HAP-1 (cell line): ENCODE measurements at regions not wholly inside any gene's neighbourhood (a gene's known extent, or its start where the extent isn't known, plus 50 kb on each side); places are given as distances from the start of the nearest gene placed in this dataset.
A peak's percentile ranks its signal among the peaks of the same experiment; 100 is the strongest.

Experiments used
- DNase-seq, 2 experiments: peaks; one replicate each; pipeline ENCODE4 v3.0.0-alpha.2; 2016 to 2020; ENCODE audit warnings: low spot score in 2 of 2
- H3K27me3 ChIP-seq: fragments of 250-450 bp; sonication (Bioruptor Pico); 2 replicates; pipeline ENCODE4 v1.5.1; 2020; ENCODE audit warnings: low read depth, mild to moderate bottlenecking, moderate library complexity
- H3K36me3 ChIP-seq: fragments of 250-450 bp; sonication (Bioruptor Pico); replicated peaks from 2 replicates; pipeline ENCODE4 v1.5.1; 2020; ENCODE audit warnings: mild to moderate bottlenecking
- H3K4me1 ChIP-seq: fragments of 250-450 bp; sonication (Bioruptor Pico); 2 replicates; pipeline ENCODE4 v1.5.1; 2020; ENCODE audit warnings: mild to moderate bottlenecking
- H3K4me3 ChIP-seq: fragments of 250-450 bp; sonication (Bioruptor Pico); 2 replicates; pipeline ENCODE4 v1.5.1; 2020; ENCODE audit warnings: mild to moderate bottlenecking, moderate library complexity
- H3K9me3 ChIP-seq: fragments of 250-450 bp; sonication (Bioruptor Pico); 2 replicates; pipeline ENCODE4 v1.5.1; 2020; ENCODE audit warnings: mild to moderate bottlenecking, moderate library complexity
- in situ Hi-C: fragments of 300-500 bp; cut with MboI; formaldehyde crosslinking; loops from 3 replicates; pipeline ENCODE4 v1.14.3; 2020; ENCODE audit warnings: low sequenced_read_pairs, inconsistent platforms, mixed read lengths

DNA sequence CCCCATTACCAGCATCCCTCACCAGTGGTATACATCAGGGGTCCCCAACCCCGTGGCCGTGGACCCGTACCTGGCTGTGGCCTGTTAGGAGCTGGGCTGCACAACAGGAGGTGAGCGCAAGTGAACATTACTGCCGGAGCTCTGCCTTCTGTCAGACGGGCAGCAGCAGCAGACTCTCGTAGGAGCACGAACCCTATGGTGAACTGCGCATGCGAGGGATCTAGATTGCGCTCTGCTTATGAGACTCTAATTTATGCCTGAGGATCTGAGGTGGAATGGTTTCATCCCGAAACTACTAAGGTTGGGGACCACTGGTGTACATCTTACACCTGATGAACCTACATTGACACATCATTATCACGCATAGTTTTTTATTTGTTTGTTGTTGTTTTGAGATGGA, 52.8 kb upstream of the DHX15 start:
- in situ Hi-C loops = no loop called here
- DNase-seq = no peak
- no peaks in the 10 kb centered on the region for H3K27me3 ChIP-seq
- H3K36me3 ChIP-seq = no peaks in the 10 kb centered on the region
- H3K4me3 ChIP-seq = no peak overlapping the region
- H3K9me3 ChIP-seq = no peaks in the 10 kb centered on the region; the same call in 1 of the 2 replicates
- H3K4me1 ChIP-seq = no peaks in the 10 kb centered on the region

DNA sequence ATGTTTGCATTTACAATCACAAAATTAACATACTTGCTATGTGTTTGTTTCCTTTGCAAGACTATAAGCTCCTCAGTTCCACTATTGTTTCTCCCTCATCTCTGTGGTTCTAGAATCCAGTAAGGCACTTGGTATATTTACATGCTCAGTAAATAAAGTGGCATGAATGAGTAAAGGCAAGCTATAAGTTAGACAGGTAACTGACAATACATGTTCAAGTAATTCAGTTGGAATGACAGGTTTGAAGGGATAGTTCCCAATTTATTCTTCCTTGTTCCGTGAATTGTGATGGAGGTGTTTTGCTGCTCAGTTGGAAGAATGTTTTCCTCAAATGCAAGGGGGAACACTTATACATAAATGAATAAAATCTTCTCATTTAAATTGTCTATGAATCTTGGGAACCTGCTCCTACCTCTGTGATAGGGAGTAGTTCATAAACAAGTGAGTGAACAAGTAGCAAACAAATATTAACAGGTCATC, 54.1 kb upstream of the DHX15 start:
- no peaks in the 10 kb centered on the region for H3K36me3 ChIP-seq
- H3K9me3 ChIP-seq = no peaks in the 10 kb centered on the region; the same call in 1 of the 2 replicates
- no peaks in the 10 kb centered on the region for H3K27me3 ChIP-seq
- in situ Hi-C loops = no loop called here
- no peaks in the 10 kb centered on the region for H3K4me1 ChIP-seq
- no peak for DNase-seq
- H3K4me3 ChIP-seq = no peak overlapping the region

DNA sequence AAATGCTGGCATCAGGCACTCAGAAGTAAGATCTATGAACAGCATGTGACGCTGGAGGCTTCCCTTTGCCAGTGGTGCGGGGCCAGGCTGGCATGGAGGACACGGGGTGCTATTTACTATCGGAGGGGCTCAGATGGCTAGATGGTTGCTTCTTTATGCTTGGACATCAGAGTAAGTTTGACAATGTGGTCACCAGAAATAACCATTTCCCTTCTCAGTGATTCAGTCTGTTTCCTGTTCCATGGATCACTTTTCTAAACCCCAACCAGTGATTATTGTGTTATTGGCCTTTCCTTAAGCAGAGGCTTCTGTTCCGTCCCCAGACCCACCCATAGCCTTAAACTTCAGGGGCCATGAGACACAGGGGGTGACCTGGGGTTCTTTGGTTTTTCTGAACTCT, 55.4 kb upstream of the DHX15 start:
- H3K36me3 ChIP-seq = no peaks in the 10 kb centered on the region
- H3K9me3 ChIP-seq = no peaks in the 10 kb centered on the region; the same call in 1 of the 2 replicates
- H3K27me3 ChIP-seq = no peaks in the 10 kb centered on the region
- no peak for DNase-seq
- in situ Hi-C loops = no loop called here
- H3K4me1 ChIP-seq = no peaks in the 10 kb centered on the region
- no peak overlapping the region for H3K4me3 ChIP-seq

DNA sequence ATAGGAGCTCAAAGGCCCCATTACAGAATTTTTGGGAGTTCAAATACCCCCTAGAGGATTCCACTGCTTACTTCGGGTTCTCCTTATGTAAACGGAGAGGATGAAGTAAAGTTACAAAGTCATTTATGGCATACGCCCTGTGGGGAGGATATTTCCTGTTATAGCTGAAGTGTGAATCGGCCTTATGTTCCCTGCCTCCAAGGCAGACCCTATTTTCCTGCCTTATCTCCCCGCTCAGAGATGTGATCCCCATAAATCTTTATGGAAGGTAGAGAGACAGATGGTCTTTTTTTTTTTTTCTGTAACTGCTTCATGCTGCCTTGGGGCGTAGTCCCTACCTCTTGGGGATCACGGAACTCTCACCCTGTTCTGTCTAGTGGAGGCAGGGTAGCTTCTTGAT, 56.0 kb upstream of the DHX15 start:
- Histone ChIP-seq H3K4me3 (no peak overlapping the region), H3K27me3 (no peaks in the 10 kb centered on the region), H3K9me3 (no peaks in the 10 kb centered on the region; the same call in 1 of the 2 replicates), H3K4me1 (no peaks in the 10 kb centered on the region), H3K36me3 (no peaks in the 10 kb centered on the region)
- no peak for DNase-seq
- in situ Hi-C loops = no loop called here

DNA sequence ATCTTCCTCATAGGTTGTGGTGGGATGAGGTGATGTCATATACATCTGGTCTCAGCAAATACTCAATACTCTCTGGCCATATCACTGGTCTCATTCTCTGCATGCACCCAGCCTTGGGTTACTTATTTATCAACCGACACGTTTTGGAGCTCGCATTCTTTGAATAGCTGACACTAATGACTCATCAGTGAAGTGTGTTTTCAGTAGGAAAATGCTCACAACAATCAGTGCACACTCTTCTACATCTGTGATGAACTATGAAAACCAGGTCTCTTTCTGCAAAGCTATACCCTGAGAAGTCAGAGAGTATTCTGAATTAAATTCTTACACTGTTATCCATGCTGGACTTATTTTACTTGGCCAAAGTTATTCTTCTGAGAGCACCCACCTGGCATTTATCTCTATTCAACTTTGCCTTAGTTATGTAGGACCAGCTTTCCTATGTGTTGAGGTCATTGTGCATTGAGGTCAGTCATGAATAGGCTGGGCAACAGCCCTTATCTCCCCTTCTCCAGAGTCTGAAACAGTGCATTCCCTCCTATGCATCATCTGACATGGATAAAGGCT, 58.7 kb upstream of the DHX15 start:
- Histone ChIP-seq H3K36me3 (no peaks in the 10 kb centered on the region), H3K9me3 (no peaks in the 10 kb centered on the region; the same call in 1 of the 2 replicates), H3K4me1 (no peaks in the 10 kb centered on the region), H3K27me3 (no peaks in the 10 kb centered on the region), H3K4me3 (no peak overlapping the region)
- in situ Hi-C loops = no loop called here
- DNase-seq = no peak

DNA sequence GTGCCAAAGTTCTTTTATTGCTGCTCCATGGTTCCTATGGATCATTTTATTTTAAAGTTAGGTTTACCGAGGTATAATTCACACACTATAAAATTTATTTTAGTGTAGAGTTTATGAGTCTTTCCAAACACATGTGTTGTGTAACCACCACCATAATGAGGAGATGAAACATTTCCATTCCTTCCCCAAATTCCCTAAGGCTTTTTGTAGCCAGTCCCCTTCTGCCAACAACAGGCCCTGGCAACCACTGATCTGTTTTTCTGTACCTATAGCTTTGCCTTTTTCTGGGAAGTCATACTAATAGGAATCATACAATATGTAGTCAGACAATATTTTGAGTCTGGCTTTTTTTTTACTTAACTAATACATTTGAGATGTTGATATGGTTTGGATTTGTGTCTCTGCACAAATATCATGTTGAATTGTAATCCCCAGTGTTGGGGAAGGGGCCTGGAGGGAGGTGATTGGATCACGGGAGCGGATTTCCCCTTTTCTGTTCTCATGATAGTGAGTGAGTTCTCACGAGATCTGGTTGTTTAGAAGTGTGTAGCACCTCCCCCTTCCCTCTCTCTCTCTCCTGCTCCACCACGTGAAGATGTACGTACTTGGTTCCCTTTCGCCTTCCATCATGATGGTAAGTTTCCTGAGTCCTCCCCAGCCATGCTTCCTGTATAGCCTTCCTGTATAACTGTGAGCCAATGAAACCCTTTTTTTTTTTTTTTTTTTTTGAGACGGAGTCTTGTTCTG, 59.6 kb upstream of the DHX15 start:
- in situ Hi-C loops = no loop called here
- peaks cover under 1% of the 10 kb centered on the region; the same call in 1 of the 2 replicates for H3K4me1 ChIP-seq
- no peaks in the 10 kb centered on the region for H3K36me3 ChIP-seq
- no peak for DNase-seq
- H3K27me3 ChIP-seq = no peaks in the 10 kb centered on the region
- H3K4me3 ChIP-seq = no peak overlapping the region
- no peaks in the 10 kb centered on the region; the same call in 1 of the 2 replicates for H3K9me3 ChIP-seq

DNA sequence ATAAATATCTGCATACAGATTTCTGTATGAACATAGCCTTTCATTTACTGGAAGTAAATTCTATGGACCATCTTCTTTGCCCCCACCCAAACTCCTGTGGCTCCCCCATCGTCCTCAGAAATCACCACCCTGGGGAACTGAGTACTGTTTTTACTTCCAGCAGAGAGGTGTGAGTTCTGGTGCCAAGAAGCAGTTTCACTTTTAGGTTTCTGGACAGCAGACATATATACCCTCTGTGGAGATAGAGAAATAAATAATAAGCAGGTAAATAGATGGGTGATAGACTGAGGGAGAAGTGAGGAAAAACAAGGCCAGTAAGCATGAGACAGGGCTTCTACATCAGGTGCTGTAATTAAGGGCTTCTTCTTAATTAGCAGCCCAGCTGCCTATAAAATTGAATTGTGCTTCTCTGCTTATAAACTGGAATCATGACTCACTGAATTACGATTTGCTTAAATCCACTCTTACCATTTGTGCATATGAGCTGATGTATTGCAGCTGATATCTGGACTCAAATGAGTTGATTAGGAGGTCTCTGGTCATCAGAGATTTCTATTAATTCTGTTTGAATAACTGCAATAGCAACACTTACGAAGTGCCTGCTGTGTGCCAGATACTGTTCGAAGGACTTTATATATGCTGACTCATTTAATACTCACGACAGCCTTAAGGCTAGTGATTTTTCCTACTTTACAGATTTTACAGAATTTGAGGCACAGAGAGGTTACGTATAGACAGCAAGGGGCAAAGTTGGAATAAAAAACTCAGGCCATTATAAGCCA, 60.8 kb upstream of the DHX15 start:
- in situ Hi-C loops = no loop called here
- Histone ChIP-seq H3K36me3 (no peaks in the 10 kb centered on the region), H3K4me3 (no peak overlapping the region), H3K4me1 (peaks cover 10% of the 10 kb centered on the region; the same call in 1 of the 2 replicates), H3K27me3 (no peaks in the 10 kb centered on the region), H3K9me3 (no peaks in the 10 kb centered on the region)
- no peak for DNase-seq

DNA sequence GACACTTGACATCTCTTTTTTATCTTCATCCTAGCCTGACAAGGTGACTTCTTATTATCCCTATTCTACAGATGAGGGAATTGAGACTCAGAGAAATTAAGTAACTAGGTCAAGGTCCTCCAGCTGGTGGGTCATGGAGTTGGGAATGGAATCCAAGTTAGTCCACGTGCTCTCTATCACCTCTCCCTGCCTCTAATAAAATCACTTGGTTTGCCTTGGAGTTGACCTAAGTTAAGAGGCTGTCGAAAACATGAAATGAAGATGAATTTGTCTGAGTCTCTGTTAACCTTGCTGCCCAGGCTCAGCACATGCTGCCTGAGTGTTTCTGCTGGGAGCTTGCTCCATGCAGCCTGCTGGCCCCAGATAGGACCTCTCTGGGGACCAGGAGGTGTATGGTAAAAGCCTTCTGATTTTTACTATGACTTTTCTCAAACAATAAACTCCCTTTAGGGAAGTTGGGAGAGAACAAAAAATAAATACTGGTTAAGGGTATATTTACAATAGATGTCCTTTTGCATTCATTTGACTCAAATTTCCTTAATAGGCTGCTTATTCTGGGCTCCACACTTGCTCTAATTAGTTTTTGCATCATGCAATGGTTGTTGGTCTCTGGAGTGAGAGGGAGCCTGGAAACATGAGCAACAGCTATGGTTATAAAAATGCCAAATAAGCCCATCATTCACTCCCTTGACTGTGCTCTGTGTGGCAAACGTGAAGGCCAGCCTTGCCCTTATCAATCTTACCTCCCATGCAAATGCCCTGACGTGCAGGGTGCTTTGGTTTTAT, 61.6 kb upstream of the DHX15 start:
- DNase-seq = no peak
- H3K4me1 ChIP-seq = peaks cover 10% of the 10 kb centered on the region; the same call in 1 of the 2 replicates
- in situ Hi-C loops = no loop called here
- no peaks in the 10 kb centered on the region for H3K9me3 ChIP-seq
- H3K36me3 ChIP-seq = no peaks in the 10 kb centered on the region
- no peak overlapping the region for H3K4me3 ChIP-seq
- no peaks in the 10 kb centered on the region for H3K27me3 ChIP-seq

DNA sequence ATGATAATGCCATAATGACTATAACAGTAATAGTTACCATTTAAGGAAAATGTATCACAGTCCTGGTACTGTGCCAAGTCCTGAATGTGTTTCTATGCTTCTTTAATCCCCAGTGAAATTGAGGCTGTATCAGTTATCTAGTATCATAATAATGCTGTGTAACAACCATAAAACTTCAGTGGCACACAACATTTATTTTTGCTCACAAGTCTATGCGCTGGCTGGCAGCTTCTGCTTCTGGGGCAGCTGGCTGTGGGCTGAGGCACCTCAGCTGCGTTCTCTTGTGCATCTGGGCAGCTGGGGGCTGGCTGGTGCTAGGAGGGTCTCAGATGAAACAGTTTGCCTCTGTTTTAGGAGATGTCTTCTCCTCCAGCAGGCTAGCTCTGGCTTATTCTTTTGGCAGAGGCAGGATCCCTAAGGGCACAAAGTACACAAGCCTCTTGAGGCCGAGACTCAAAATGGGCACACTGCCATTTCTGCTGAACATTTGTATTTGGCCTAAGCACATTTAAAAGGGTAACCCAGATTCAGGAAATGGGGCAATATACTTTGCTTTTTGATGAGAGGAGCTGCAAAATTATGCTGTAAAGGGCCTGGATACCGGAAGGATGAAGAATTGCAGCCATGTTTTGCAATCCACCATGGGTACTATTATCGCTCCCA, 62.6 kb upstream of the DHX15 start:
- Histone ChIP-seq H3K9me3 (no peaks in the 10 kb centered on the region), H3K4me3 (no peak overlapping the region), H3K27me3 (no peaks in the 10 kb centered on the region), H3K36me3 (no peaks in the 10 kb centered on the region), H3K4me1 (peaks cover 10% of the 10 kb centered on the region; the same call in 1 of the 2 replicates)
- in situ Hi-C loops = no loop called here
- DNase-seq = no peak

DNA sequence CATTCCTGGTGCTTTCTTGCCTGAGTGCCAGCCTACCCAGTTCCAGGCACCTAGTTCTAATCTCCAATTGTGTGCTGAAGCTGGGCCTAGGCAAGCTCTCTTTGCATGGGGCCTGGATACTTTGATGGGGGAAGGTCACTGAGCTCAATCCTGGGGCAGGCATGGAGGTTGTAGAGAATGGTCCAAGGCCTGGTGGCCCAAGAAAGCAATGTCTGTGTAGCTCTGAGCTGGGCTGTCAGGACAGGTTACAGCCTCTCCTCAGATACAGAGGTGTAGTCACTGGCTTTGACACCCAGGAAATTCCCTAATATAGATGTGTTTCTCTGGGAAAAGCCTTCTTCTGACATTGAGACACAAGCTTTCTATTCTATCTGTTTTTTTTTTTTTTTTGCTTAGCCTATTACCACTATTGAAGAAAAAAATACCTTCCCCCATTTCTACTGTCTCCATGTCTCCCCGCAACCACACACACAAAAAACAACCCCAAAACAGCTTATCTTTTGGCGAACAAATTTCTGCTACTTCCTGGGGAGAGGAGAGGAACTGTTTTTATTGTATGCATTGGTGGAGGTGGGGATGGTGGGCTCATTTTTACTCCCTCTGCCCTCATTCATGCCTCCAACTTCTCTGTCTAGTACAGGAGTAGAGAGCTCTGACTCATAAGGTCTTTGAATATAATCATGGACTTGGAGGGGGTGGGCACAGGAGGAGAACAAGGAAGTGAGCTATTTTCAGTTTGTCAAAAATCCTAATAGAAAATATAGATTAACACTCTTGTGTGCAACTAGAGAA, 66.7 kb upstream of the DHX15 start:
- Histone ChIP-seq H3K4me1 (peaks cover 23% of the 10 kb centered on the region), H3K36me3 (no peaks in the 10 kb centered on the region), H3K4me3 (no peak overlapping the region), H3K27me3 (no peaks in the 10 kb centered on the region), H3K9me3 (no peaks in the 10 kb centered on the region)
- no peak for DNase-seq
- in situ Hi-C loops = no loop called here

DNA sequence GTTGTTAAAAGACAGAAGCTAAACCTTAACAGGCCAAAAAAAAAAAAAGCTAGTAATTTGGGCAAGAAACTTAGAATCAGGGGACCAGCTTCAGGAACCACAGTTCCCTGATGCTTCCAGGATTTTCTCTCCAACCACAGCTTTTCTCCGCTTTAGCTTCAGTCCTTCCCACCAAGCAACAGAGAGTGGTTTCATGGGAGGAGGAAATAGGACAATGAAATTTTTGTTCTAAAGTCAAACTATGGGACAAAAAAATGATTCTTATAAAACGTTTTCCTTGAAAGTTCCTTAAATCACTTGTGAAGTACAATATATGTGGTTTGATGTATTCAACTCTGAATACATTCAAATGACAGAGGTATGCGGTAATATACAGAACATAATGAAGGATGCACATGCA, 71.0 kb upstream of the DHX15 start:
- in situ Hi-C loops = no loop called here
- Histone ChIP-seq H3K4me1 (peaks cover 43% of the 10 kb centered on the region), H3K36me3 (no peaks in the 10 kb centered on the region), H3K9me3 (no peaks in the 10 kb centered on the region), H3K27me3 (no peaks in the 10 kb centered on the region), H3K4me3 (no peak overlapping the region)
- peak; percentile 31 to 66 for DNase-seq

DNA sequence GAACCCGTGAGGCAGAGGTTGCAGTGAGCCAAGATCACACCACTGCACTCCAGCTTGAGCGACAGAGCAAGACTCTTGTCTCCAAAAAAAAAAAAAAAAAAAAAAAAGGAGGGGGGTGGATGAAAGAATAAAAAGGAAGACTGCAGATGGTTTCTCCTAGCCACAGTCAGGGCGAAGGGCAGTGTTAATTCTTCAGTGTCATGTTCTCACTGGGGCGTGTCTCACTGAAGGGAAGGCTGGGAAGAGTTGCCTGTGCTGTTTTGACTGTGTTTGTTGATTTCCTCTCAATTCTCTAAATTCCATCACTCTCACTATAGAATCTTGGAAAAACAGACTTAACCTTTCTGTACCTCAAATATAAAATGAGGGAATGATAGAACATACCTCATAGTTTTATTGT, 71.6 kb upstream of the DHX15 start:
- H3K36me3 ChIP-seq = no peaks in the 10 kb centered on the region
- H3K27me3 ChIP-seq = no peaks in the 10 kb centered on the region
- H3K4me1 ChIP-seq = peaks cover 47% of the 10 kb centered on the region
- DNase-seq = peak; percentile 65 to 72
- no peak overlapping the region for H3K4me3 ChIP-seq
- no peaks in the 10 kb centered on the region for H3K9me3 ChIP-seq
- in situ Hi-C loops = no loop called here
